OCI-LY1 (cell line): ENCODE measurements at regions not wholly inside any gene's neighbourhood (a gene's known extent, or its start where the extent isn't known, plus 50 kb on each side); places are given as distances from the start of the nearest gene placed in this dataset.

Experiments used
- H2AFZ ChIP-seq: fragments of 200-600 bp; sonication (generic), shearing (Covaris generic); 2 replicates; pipeline ENCODE4 v1.6.0; 2014; ENCODE audit warnings: antibody characterized with exemption, mild to moderate bottlenecking, low read length
- H3F3A ChIP-seq: fragments of 200-600 bp; sonication (generic), shearing (Covaris generic); 2 replicates; pipeline ENCODE4 v1.6.0; 2014; ENCODE audit warnings: mild to moderate bottlenecking, antibody characterized with exemption, low read length, moderate library complexity; ENCODE audit not compliant: insufficient read depth
- H3K27ac ChIP-seq: fragments of 200-600 bp; sonication (generic); 2 replicates; pipeline ENCODE4 v1.5.1; 2014; ENCODE audit warnings: low read length, mixed run types, mild to moderate bottlenecking, low read depth; ENCODE audit not compliant: poor library complexity, severe bottlenecking
- H3K27me3 ChIP-seq: fragments of 200-600 bp; sonication (generic); 2 replicates; pipeline ENCODE4 v1.6.0; 2014; ENCODE audit warnings: antibody characterized with exemption, mild to moderate bottlenecking, low read length, moderate library complexity; ENCODE audit not compliant: insufficient read depth
- H3K36me3 ChIP-seq: fragments of 200-600 bp; sonication (generic); 2 replicates; pipeline ENCODE4 v1.6.1; 2014; ENCODE audit warnings: mild to moderate bottlenecking, antibody characterized with exemption, low read length, moderate library complexity, mixed read lengths; ENCODE audit not compliant: insufficient read depth
- H3K4me1 ChIP-seq: fragments of 200-600 bp; sonication (generic); 2 replicates; pipeline ENCODE4 v1.5.1; 2014; ENCODE audit warnings: mild to moderate bottlenecking, low read length, moderate library complexity; ENCODE audit not compliant: insufficient read depth, severe bottlenecking
- H3K4me2 ChIP-seq: fragments of 200-600 bp; sonication (generic), shearing (Covaris generic); 2 replicates; pipeline ENCODE4 v1.6.1; 2014; ENCODE audit warnings: low read length
- H3K4me3 ChIP-seq: fragments of 200-600 bp; sonication (generic); 2 replicates; pipeline ENCODE4 v1.5.1; 2014; ENCODE audit warnings: low read length, low read depth, mild to moderate bottlenecking, mixed read lengths; ENCODE audit not compliant: poor library complexity, severe bottlenecking
- H3K79me2 ChIP-seq: fragments of 200-600 bp; shearing (Covaris generic); 2 replicates; pipeline ENCODE4 v1.6.1; 2016; ENCODE audit warnings: mixed run types, low read length, mixed read lengths; ENCODE audit not compliant: insufficient read depth
- H3K9ac ChIP-seq: fragments of 200-600 bp; sonication (generic), shearing (Covaris generic); 2 replicates; pipeline ENCODE4 v1.6.1; 2014; ENCODE audit warnings: mild to moderate bottlenecking, low read length, mixed read lengths
- H3K9me2 ChIP-seq: fragments of 200-600 bp; sonication (generic), shearing (Covaris generic); 2 replicates; pipeline ENCODE4 v1.6.1; 2014; ENCODE audit warnings: low read depth, mild to moderate bottlenecking, low read length, mixed read lengths
- H3K9me3 ChIP-seq: fragments of 200-600 bp; shearing (Covaris generic); 2 replicates; pipeline ENCODE4 v1.6.1; 2014; ENCODE audit warnings: low read length, mixed read lengths
- H4K20me1 ChIP-seq: fragments of 200-600 bp; sonication (generic), shearing (Covaris generic); 2 replicates; pipeline ENCODE4 v1.6.0; 2016; ENCODE audit warnings: mild to moderate bottlenecking, low read length; ENCODE audit not compliant: insufficient read depth
- CTCF ChIP-seq: fragments of 200-600 bp; sonication (generic), shearing (Covaris generic); IDR thresholded peaks from 2 replicates; pipeline ENCODE4 v1.5.1; 2017; ENCODE audit warnings: mild to moderate bottlenecking, antibody characterized with exemption, low read length, moderate library complexity, mixed read lengths
- EZH2 ChIP-seq: fragments of 200-600 bp; sonication (generic), shearing (Covaris generic); IDR thresholded peaks from 2 replicates; pipeline ENCODE4 v1.8.0; 2017; ENCODE audit warnings: borderline replicate concordance, mixed run types, mild to moderate bottlenecking, antibody characterized with exemption, low read length, moderate library complexity, mixed read lengths

DNA sequence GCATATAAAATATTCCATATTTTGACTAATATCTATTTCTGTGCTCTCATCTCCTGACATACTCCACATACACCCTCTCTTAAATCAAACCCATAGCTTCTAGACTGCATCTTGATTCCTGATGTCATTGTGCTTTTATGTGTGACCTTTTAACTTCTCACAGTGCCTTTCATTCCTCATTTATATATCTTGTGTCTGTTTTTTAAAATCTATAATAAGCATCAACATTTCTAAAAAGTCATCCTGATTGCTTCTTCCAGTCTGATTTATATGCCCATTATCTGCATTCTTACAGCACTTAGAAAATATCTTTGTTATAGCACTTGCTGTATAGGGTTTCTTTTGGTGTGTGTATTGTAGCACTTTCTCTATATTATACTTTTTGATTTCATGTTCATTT, 190.1 kb upstream of the ITM2A start:
- no peak overlapping the region for H3K27ac ChIP-seq
- H4K20me1 ChIP-seq = no peaks in the 10 kb centered on the region
- H3K79me2 ChIP-seq = no peaks in the 10 kb centered on the region
- no peak overlapping the region for H3K4me2 ChIP-seq
- H3K4me3 ChIP-seq = no peak overlapping the region
- H2AFZ ChIP-seq = no peak overlapping the region
- TF ChIP-seq CTCF = no peak
- TF ChIP-seq EZH2 = no peak
- no peaks in the 10 kb centered on the region for H3K27me3 ChIP-seq
- no peaks in the 10 kb centered on the region for H3F3A ChIP-seq
- H3K9ac ChIP-seq = no peak overlapping the region
- no peaks in the 10 kb centered on the region for H3K9me3 ChIP-seq
- H3K36me3 ChIP-seq = no peaks in the 10 kb centered on the region
- H3K4me1 ChIP-seq = no peaks in the 10 kb centered on the region
- no peaks in the 10 kb centered on the region for H3K9me2 ChIP-seq

DNA sequence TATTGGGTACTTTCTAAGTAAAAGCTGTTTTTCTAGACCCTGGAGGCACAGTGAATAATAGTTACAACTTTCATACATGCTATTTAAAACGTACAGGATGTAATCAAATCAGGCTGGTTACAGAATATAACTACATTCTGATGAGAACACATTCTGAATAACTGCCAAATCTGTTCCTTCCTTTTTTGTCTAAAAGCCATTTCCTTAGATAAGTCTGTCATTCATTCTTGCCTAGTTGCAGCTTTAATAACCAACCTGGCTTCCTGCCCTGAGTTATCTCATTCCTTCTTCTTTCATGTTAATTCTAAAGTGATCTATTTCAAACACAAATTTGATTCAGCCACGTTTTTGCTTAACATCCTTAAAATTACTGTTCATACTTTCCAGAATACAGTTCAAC, 189.7 kb upstream of the ITM2A start:
- no peak overlapping the region for H3K4me2 ChIP-seq
- no peaks in the 10 kb centered on the region for H3K4me1 ChIP-seq
- no peaks in the 10 kb centered on the region for H3K27me3 ChIP-seq
- TF ChIP-seq EZH2 (no peak), CTCF (no peak)
- H3F3A ChIP-seq = no peaks in the 10 kb centered on the region
- no peak overlapping the region for H3K4me3 ChIP-seq
- no peaks in the 10 kb centered on the region for H3K9me2 ChIP-seq
- no peaks in the 10 kb centered on the region for H3K79me2 ChIP-seq
- H3K36me3 ChIP-seq = no peaks in the 10 kb centered on the region
- H3K9ac ChIP-seq = no peak overlapping the region
- no peaks in the 10 kb centered on the region for H4K20me1 ChIP-seq
- no peaks in the 10 kb centered on the region for H3K9me3 ChIP-seq
- H2AFZ ChIP-seq = no peak overlapping the region
- H3K27ac ChIP-seq = no peak overlapping the region

- Histone ChIP-seq H2AFZ (no peak overlapping the region), H3K27ac (no peak overlapping the region)
These were observed 163.4 kb upstream of the ITM2A start for GRCh38 chrX:79530310-79531108.

More at GRCh38 chrX:79530310-79531108, 163.4 kb upstream of the ITM2A start:
- no peaks in the 10 kb centered on the region for H3K4me1 ChIP-seq
- no peaks in the 10 kb centered on the region for H3K27me3 ChIP-seq
- H3K4me2 ChIP-seq = no peak overlapping the region
- no peaks in the 10 kb centered on the region for H3F3A ChIP-seq
- H3K9ac ChIP-seq = no peak overlapping the region
- no peaks in the 10 kb centered on the region for H3K79me2 ChIP-seq
- no peak for TF ChIP-seq CTCF
- TF ChIP-seq EZH2 = no peak
- H3K4me3 ChIP-seq = no peak overlapping the region
- H4K20me1 ChIP-seq = no peaks in the 10 kb centered on the region
- no peaks in the 10 kb centered on the region for H3K9me2 ChIP-seq
- no peaks in the 10 kb centered on the region for H3K36me3 ChIP-seq
- no peaks in the 10 kb centered on the region for H3K9me3 ChIP-seq
